ENCODE measurements at regions not wholly inside any gene's neighbourhood (a gene's known extent, or its start where the extent isn't known, plus 50 kb on each side); places are given as distances from the start of the nearest gene placed in this dataset.

- intact Hi-C loops (cut with DNase I): loop anchor here in 2 of 4 donors (10.0 kb wide), 2 partner anchors 265 to 485 kb away; no protein-coding TSS in a partner anchor
- Histone ChIP-seq H3K9me3 (ENCODE audit: control insufficient read depth, low read length) (no peaks in the 10 kb centered on the region), H3K4me1 (ENCODE audit: control insufficient read depth, insufficient read depth, low read length) (no peaks in the 10 kb centered on the region), H3K27me3 (ENCODE audit: control insufficient read depth, insufficient read depth) (no peaks in the 10 kb centered on the region), H3K27ac (ENCODE audit: low read length) (no peak overlapping the region), H3K4me3 (ENCODE audit: low read length) (no peak overlapping the region)
- no peak for ATAC-seq
- no peak for DNase-seq
- 87% methylated on average over 2 of the region's 2 CpGs for whole genome bisulfite sequencing
These were observed 336.9 kb upstream of the PREP start for GRCh38 chr6:105739764-105740163.

DNA sequence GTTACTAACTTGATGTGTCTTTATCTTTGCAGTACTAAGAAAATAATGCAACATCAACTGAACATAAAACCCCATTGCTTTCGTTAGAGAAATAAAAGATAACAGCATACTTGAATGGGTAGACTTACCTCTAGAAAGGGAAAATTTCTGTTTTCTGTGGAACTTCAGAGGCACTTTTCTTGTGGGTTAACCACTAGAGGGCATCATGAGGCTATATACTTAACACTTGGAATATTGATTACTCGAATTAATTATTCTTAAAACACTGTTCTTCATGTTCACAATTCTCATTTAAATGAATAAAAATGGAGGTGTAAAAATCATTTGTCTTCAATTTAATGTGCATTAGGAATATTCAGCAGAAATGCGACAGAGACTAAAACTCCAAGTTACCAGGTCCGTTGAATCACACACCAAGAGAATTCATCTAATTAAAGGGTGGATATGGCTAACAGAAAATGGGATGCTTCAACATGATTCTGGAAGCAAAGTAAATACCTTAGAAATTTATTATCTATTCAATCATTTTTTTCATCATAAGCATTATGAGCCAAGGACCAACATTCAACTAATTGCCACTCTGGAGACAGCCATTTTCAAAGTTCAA is 330.8 kb upstream of the PREP start:
- H3K27ac ChIP-seq (ENCODE audit: low read length): no peak overlapping the region
- DNase-seq (no peak), ATAC-seq (no peak)
- H3K4me3 ChIP-seq (ENCODE audit: low read length): no peak overlapping the region
- intact Hi-C loops (cut with DNase I): loop anchor here in 3 of 4 donors (5.0 to 10.0 kb wide), 3 partner anchors 259 to 491 kb away; no protein-coding TSS in a partner anchor
- no peaks in the 10 kb centered on the region for H3K27me3 ChIP-seq (ENCODE audit: control insufficient read depth, insufficient read depth)
- WGBS: 57% methylated on average over 4 of the region's 4 CpGs
- no peaks in the 10 kb centered on the region for H3K9me3 ChIP-seq (ENCODE audit: control insufficient read depth, low read length)
- no peaks in the 10 kb centered on the region for H3K4me1 ChIP-seq (ENCODE audit: control insufficient read depth, insufficient read depth, low read length)

GRCh38 chr6:105728995-105729394 is 326.1 kb upstream of the PREP start:
- no peaks in the 10 kb centered on the region for H3K4me1 ChIP-seq (ENCODE audit: control insufficient read depth, insufficient read depth, low read length)
- intact Hi-C loops (cut with DNase I): no loop called here
- 85% methylated on average over 1 of the region's 1 CpG for WGBS
- no peak for ATAC-seq
- H3K9me3 ChIP-seq (ENCODE audit: control insufficient read depth, low read length): no peaks in the 10 kb centered on the region
- DNase-seq: no peak
- no peak overlapping the region for H3K4me3 ChIP-seq (ENCODE audit: low read length)
- H3K27me3 ChIP-seq (ENCODE audit: control insufficient read depth, insufficient read depth): no peaks in the 10 kb centered on the region
- no peak overlapping the region for H3K27ac ChIP-seq (ENCODE audit: low read length)

GRCh38 chr6:105726902-105727655 is 324.2 kb upstream of the PREP start:
- DNase-seq (no peak), ATAC-seq (no peak)
- intact Hi-C loops (cut with DNase I): no loop called here
- Histone ChIP-seq H3K4me3 (ENCODE audit: low read length) (no peak overlapping the region), H3K9me3 (ENCODE audit: control insufficient read depth, low read length) (no peaks in the 10 kb centered on the region), H3K27ac (ENCODE audit: low read length) (no peak overlapping the region), H3K4me1 (ENCODE audit: control insufficient read depth, insufficient read depth, low read length) (no peaks in the 10 kb centered on the region), H3K27me3 (ENCODE audit: control insufficient read depth, insufficient read depth) (no peaks in the 10 kb centered on the region)
- WGBS: 86% methylated on average over 4 of the region's 4 CpGs

GRCh38 chr6:105714846-105715245 is 312.0 kb upstream of the PREP start:
- DNase-seq: no peak
- H3K4me1 ChIP-seq (ENCODE audit: control insufficient read depth, insufficient read depth, low read length): no peaks in the 10 kb centered on the region
- H3K4me3 ChIP-seq (ENCODE audit: low read length): no peak overlapping the region
- H3K27me3 ChIP-seq (ENCODE audit: control insufficient read depth, insufficient read depth): no peaks in the 10 kb centered on the region
- H3K27ac ChIP-seq (ENCODE audit: low read length): no peak overlapping the region
- intact Hi-C loops (cut with DNase I): no loop called here
- no peaks in the 10 kb centered on the region for H3K9me3 ChIP-seq (ENCODE audit: control insufficient read depth, low read length)
- ATAC-seq: no peak

- Histone ChIP-seq H3K4me3 (ENCODE audit: low read length) (no peak overlapping the region), H3K27me3 (ENCODE audit: control insufficient read depth, insufficient read depth) (no peaks in the 10 kb centered on the region), H3K27ac (ENCODE audit: low read length) (no peak overlapping the region), H3K9me3 (ENCODE audit: control insufficient read depth, low read length) (no peaks in the 10 kb centered on the region), H3K4me1 (ENCODE audit: control insufficient read depth, insufficient read depth, low read length) (no peaks in the 10 kb centered on the region)
- intact Hi-C loops (cut with DNase I): no loop called here
- ATAC-seq: no peak
- no peak for DNase-seq
- 95% methylated on average over 1 of the region's 1 CpG for WGBS
These were observed 310.7 kb upstream of the PREP start for GRCh38 chr6:105713474-105714118.

DNA sequence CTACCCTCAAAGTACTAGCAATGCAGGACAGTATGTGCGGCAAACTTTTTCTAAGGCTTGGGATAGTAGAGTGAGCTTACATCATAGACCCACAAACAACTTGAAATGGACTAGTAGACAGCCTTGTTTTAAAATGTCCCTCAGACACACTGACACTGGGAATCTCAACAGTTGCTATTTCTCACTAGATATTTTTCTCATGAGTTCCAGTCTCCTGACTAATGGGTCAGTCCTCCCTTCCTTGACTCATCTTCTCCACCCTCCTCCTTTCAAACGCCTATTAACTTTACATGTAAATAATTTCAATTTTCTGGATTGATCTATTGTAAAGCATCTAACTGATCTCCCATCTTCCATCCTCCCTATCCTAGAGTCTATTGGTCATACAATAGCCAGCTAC is 308.3 kb upstream of the PREP start:
- H3K27me3 ChIP-seq (ENCODE audit: control insufficient read depth, insufficient read depth): no peaks in the 10 kb centered on the region
- H3K4me3 ChIP-seq (ENCODE audit: low read length): no peak overlapping the region
- no peak overlapping the region for H3K27ac ChIP-seq (ENCODE audit: low read length)
- no peak for DNase-seq
- no peak for ATAC-seq
- no peaks in the 10 kb centered on the region for H3K9me3 ChIP-seq (ENCODE audit: control insufficient read depth, low read length)
- intact Hi-C loops (cut with DNase I): no loop called here
- H3K4me1 ChIP-seq (ENCODE audit: control insufficient read depth, insufficient read depth, low read length): no peaks in the 10 kb centered on the region
- 95% methylated on average over 2 of the region's 2 CpGs for WGBS

- intact Hi-C loops (cut with DNase I): no loop called here
- Histone ChIP-seq H3K4me3 (ENCODE audit: low read length) (no peak overlapping the region), H3K9me3 (ENCODE audit: control insufficient read depth, low read length) (no peaks in the 10 kb centered on the region), H3K4me1 (ENCODE audit: control insufficient read depth, insufficient read depth, low read length) (no peaks in the 10 kb centered on the region), H3K27ac (ENCODE audit: low read length) (no peak overlapping the region), H3K27me3 (ENCODE audit: control insufficient read depth, insufficient read depth) (no peaks in the 10 kb centered on the region)
- DNase-seq (no peak), ATAC-seq (no peak)
- WGBS: 96% methylated on average over 5 of the region's 5 CpGs
These were observed 302.7 kb upstream of the PREP start for GRCh38 chr6:105705608-105706007.

DNA sequence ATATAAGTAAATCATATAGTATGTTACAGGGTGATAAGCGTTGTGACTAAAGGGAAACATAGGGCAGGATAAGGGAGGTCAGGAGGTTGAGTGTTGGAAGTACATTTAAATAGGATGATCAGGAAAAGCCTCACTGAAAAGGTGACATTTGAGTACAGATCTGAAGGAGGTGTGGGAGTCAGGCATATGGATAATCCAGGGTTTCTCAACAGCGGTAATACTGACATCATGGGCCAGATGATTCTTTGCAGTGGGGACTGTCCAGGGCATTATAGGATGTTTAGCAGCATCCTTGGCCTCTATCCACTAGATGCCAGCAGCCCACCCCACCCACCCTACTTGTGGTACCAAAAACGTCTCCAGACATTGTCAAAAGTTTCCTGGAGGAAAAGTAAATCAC is 292.6 kb upstream of the PREP start:
- intact Hi-C loops (cut with DNase I): no loop called here
- Histone ChIP-seq H3K27ac (ENCODE audit: low read length) (no peak overlapping the region), H3K4me1 (ENCODE audit: control insufficient read depth, insufficient read depth, low read length) (no peaks in the 10 kb centered on the region), H3K4me3 (ENCODE audit: low read length) (no peak overlapping the region), H3K27me3 (ENCODE audit: control insufficient read depth, insufficient read depth) (no peaks in the 10 kb centered on the region), H3K9me3 (ENCODE audit: control insufficient read depth, low read length) (no peaks in the 10 kb centered on the region)
- no peak for ATAC-seq
- DNase-seq: no peak
- WGBS: 79% methylated on average over 3 of the region's 3 CpGs

- Histone ChIP-seq H3K27ac (ENCODE audit: low read length) (no peak overlapping the region), H3K4me3 (ENCODE audit: low read length) (no peak overlapping the region), H3K9me3 (ENCODE audit: control insufficient read depth, low read length) (no peaks in the 10 kb centered on the region), H3K4me1 (ENCODE audit: control insufficient read depth, insufficient read depth, low read length) (no peaks in the 10 kb centered on the region), H3K27me3 (ENCODE audit: control insufficient read depth, insufficient read depth) (no peaks in the 10 kb centered on the region)
- ATAC-seq (no peak), DNase-seq (no peak)
- 80% methylated on average over 4 of the region's 4 CpGs for WGBS
- intact Hi-C loops (cut with DNase I): no loop called here
These were observed 289.8 kb upstream of the PREP start for GRCh38 chr6:105692613-105693215.

DNA sequence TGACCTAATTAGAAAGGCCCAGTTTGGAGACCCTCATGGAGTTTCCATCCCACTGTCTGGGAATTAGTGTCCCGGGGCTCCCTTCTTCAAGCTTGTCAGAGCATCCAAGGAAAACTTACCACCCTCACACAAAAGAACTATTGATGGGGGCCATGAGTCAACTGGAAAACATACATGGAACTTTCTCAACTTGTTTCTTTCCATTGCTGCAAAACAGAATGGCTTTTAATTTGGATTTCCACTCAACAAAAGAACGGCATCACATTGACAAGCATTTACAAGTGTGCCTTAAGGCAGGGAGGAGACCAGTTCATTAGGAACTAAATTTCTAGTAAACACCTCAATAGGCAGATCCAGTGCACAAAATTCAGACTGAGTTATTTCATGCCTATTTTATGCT is 289.1 kb upstream of the PREP start:
- intact Hi-C loops (cut with DNase I): no loop called here
- DNase-seq (no peak), ATAC-seq (no peak)
- Histone ChIP-seq H3K27me3 (ENCODE audit: control insufficient read depth, insufficient read depth) (no peaks in the 10 kb centered on the region), H3K4me3 (ENCODE audit: low read length) (no peak overlapping the region), H3K27ac (ENCODE audit: low read length) (no peak overlapping the region), H3K9me3 (ENCODE audit: control insufficient read depth, low read length) (no peaks in the 10 kb centered on the region), H3K4me1 (ENCODE audit: control insufficient read depth, insufficient read depth, low read length) (no peaks in the 10 kb centered on the region)
- WGBS: 82% methylated on average over 2 of the region's 2 CpGs

All from right cardiac atrium (tissue), 5 donors.